ENCODE measurements at regions not wholly inside any gene's neighbourhood (a gene's known extent, or its start where the extent isn't known, plus 50 kb on each side); places are given as distances from the start of the nearest gene placed in this dataset.

DNA sequence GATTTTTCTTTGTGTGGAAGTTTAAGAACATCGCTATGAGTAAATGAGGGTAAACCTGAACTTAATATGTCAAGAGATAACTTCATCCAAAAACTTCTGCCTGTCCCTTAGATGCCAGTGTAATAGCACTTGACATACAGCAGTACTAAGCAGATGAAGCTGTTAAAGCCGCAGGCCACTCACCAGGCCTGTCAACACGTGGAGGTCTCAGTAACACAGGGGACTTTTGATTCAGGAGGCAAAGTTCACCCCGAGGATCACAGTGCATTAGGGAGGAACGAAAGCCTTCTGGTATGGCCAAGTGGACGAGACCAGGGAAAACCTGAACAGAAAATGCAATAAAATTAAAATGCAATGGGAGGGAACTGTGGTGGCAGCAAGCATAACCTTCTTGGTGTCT, 235.7 kb downstream of the CHD9NB start (continued):
- no peak for TF ChIP-seq ZNF311 (CRISPR knock-in tag; IDR thresholded peaks at IDR 0.05)

DNA sequence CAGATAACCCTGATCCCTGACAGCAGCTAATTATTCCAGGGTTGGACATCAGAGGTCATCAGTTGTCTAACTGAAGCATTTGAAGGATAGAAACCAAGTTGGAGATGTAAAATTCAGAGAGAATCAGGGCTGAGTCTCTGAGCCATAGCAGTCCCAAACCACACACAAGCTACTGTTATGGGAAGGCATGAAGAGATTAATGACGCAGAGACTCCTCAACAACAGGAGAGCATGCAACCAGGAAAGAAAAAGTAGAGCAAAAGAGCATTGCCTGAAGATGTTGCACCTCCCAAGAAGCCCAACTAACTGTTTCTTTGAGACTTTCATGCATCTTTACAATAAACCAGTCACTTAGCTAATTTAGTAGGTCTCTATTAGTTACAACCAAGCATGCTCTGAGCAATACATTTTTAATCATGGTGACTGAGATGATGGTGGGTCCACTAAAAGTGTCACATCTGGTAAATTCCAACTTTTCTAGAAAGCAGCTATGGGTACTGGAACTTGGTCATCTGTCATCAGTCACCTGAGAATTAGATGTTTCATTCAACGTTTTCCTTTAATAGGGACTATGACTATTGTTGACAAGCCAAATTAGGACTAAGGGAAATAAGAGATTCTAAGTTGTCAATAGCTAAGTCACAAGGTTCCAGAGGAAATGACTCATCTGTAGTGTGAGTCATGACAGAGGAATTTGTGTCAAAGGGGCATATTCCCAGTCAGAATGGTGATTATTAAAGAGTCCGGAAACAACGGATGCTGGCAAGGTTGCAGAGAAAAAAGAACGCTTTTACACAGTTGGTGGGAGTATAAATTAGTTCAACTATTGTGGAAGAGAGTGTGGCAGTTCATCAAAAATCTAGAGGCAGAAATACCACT, 239.8 kb downstream of the CHD9NB start:
- in situ Hi-C loops (cut with MboI): no loop called here
- H3K9ac ChIP-seq (ENCODE audit: insufficient read depth in 1 of 2, low read depth in 2 of 2, low read length in 2 of 2): no peak overlapping the region
- TF ChIP-seq ATF3 (IDR thresholded peaks at IDR 0.05) (peak; percentile 62; the same call in 1 of the 2 replicates), ATF3 (CRISPR knock-in tag; conservative IDR thresholded peaks at IDR 0.05) (no peak), EHMT2 (IDR thresholded peaks at IDR 0.05) (no peak), SAFB (IDR thresholded peaks at IDR 0.05; ENCODE audit: borderline replicate concordance, low read depth, low read length) (no peak), FOSL1 (tag; conservative IDR thresholded peaks at IDR 0.05) (peak; percentile 97), XRCC5 (IDR thresholded peaks at IDR 0.05; ENCODE audit: low read depth, low read length) (no peak), TEAD1 (CRISPR knock-in tag; IDR thresholded peaks at IDR 0.05) (peak in 1 of 2 experiments; percentile 46; a peak in 1 of 4 replicates), ZNF239 (CRISPR knock-in tag; IDR thresholded peaks at IDR 0.05) (no peak), TCF7L2 (IDR thresholded peaks at IDR 0.05; ENCODE audit: low read depth, low read length) (no peak), POLR2A (conservative IDR thresholded peaks at IDR 0.05) (no peak), MBD1 (CRISPR knock-in tag; IDR thresholded peaks at IDR 0.05) (no peak), ZEB2 (IDR thresholded peaks at IDR 0.05) (no peak), CBFA2T3 (IDR thresholded peaks at IDR 0.05) (no peak), ZNF589 (CRISPR knock-in tag; IDR thresholded peaks at IDR 0.05; ENCODE audit: low read depth) (peak; percentile 52; the same call in 1 of the 2 replicates), JUND (IDR thresholded peaks at IDR 0.05; ENCODE audit: borderline replicate concordance, low read depth, low read length) (peak; percentile 69; the same call in 1 of the 2 replicates), JUND (tag; IDR thresholded peaks at IDR 0.05; ENCODE audit: borderline replicate concordance, low read depth, low read length) (peak; percentile 85), JUNB (CRISPR knock-in tag; conservative IDR thresholded peaks at IDR 0.05) (peak; percentile 48; the same call in 1 of the 2 replicates), ZNF24 (IDR thresholded peaks at IDR 0.05) (no peak)
- TF ChIP-seq, protein P1, sequence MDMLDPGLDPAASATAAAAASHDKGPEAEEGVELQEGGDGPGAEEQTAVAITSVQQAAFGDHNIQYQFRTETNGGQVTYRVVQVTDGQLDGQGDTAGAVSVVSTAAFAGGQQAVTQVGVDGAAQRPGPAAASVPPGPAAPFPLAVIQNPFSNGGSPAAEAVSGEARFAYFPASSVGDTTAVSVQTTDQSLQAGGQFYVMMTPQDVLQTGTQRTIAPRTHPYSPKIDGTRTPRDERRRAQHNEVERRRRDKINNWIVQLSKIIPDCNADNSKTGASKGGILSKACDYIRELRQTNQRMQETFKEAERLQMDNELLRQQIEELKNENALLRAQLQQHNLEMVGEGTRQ (CRISPR knock-in tag; IDR thresholded peaks at IDR 0.05): no peak

More for the DNA sequence above, 239.8 kb downstream of the CHD9NB start:
- Histone ChIP-seq H3K9me3 (replicated peaks; ENCODE audit: control insufficient read depth, insufficient read depth, low read depth, low read length) (no peaks in the 10 kb centered on the region), H3K36me3 (ENCODE audit: control insufficient read depth, insufficient read depth, low read length) (no peaks in the 10 kb centered on the region), H4K20me1 (replicated peaks; ENCODE audit: control insufficient read depth, insufficient read depth, low read length) (no peaks in the 10 kb centered on the region), H3K27ac (ENCODE audit: extremely low read depth, low read depth, low read length) (no peak overlapping the region), H2AFZ (ENCODE audit: low read depth, low read length) (no peak overlapping the region), H3K4me1 (replicated peaks in 1 of 2; ENCODE audit: control insufficient read depth in 2 of 2, insufficient read depth in 2 of 2, low read length in 2 of 2) (no peaks in the 10 kb centered on the region), H3K27me3 (ENCODE audit: control insufficient read depth in 2 of 2, insufficient read depth in 2 of 2, low read length in 2 of 2) (no peaks in the 10 kb centered on the region), H3K9me1 (ENCODE audit: control insufficient read depth, insufficient read depth, low read length) (no peaks in the 10 kb centered on the region), H3K4me3 (no peak overlapping the region), H3K79me2 (ENCODE audit: control insufficient read depth, insufficient read depth, low read length) (no peaks in the 10 kb centered on the region), H3K4me2 (ENCODE audit: insufficient read depth, low read length) (no peak overlapping the region)
- BruUV-seq (replicated peaks): no TSS peak
- DNase-seq (ENCODE audit: extremely low read depth in 1 of 4, low spot score in 3 of 4): peak in 1 of 4 experiments; percentile 6
- ChIA-PET POLR2A (no interaction called here), CTCF (ENCODE audit: low intra/inter-chr PET ratio) (no interaction called here)
- 0% methylated on average over 5 of the region's 5 CpGs for WGBS (ENCODE audit: insufficient coverage, low coverage, missing lambda C conversion rate)
- intact Hi-C loops (cut with micrococcal nuclease): no loop called here
- FAIRE-seq: no peak
- ATAC-seq: no peak
